ENCODE measurements at regions not wholly inside any gene's neighbourhood (a gene's known extent, or its start where the extent isn't known, plus 50 kb on each side); places are given as distances from the start of the nearest gene placed in this dataset.

GRCh38 chr20:24275946-24276705 is 193.3 kb upstream of the SYNDIG1 start:
- Histone ChIP-seq H2AFZ (ENCODE audit: insufficient read depth, low read depth, low read length, poor library complexity, severe bottlenecking) (no peak overlapping the region), H3K4me1 (ENCODE audit: control insufficient read depth in 2 of 2, insufficient read depth in 2 of 2, low read length in 2 of 2) (no peaks in the 10 kb centered on the region), H3K36me3 (replicated peaks in 1 of 2; ENCODE audit: control extremely low read depth in 1 of 2, control insufficient read depth in 1 of 2, extremely low read depth in 1 of 2, insufficient read depth in 2 of 2, low read length in 1 of 2) (no peaks in the 10 kb centered on the region), H3K9me3 (ENCODE audit: control extremely low read depth in 1 of 3, control insufficient read depth in 2 of 3, insufficient read depth in 1 of 3, low read length in 2 of 3) (peaks cover 0 to 6% (median 1%) of the 10 kb centered on the region in 3 donors), H3K4me3 (ENCODE audit: control extremely low read depth in 1 of 5, extremely low read depth in 1 of 5, insufficient read depth in 1 of 5, low read depth in 2 of 5, low read length in 4 of 5) (no peak overlapping the region), H4K20me1 (ENCODE audit: control insufficient read depth, insufficient read depth, low read length, poor library complexity, severe bottlenecking) (no peaks in the 10 kb centered on the region), H3K27me3 (replicated peaks in 1 of 4; ENCODE audit: control extremely low read depth in 1 of 4, control insufficient read depth in 3 of 4, insufficient read depth in 4 of 4, low read length in 3 of 4) (no peaks in the 10 kb centered on the region), H3K79me2 (ENCODE audit: control insufficient read depth, insufficient read depth, low read length) (no peaks in the 10 kb centered on the region), H3K27ac (ENCODE audit: low read length in 2 of 2) (no peak overlapping the region), H3K4me2 (replicated peaks; ENCODE audit: low read depth, low read length, poor library complexity, severe bottlenecking) (no peak overlapping the region), H3K9ac (ENCODE audit: low read length) (no peak overlapping the region)
- H3K27ac Mint-ChIP-seq, result no peak overlapping the region
- intact Hi-C loops (cut with micrococcal nuclease), result no loop called here
- WGBS (ENCODE audit: insufficient coverage), result 80% methylated on average over 2 of the region's 3 CpGs
- no peak overlapping the region for H3K4me3 Mint-ChIP-seq
- ATAC-seq (ENCODE audit: low read depth), result no peak
- ChIA-PET CTCF (no interaction called here), POLR2A (no interaction called here)
- no peak for TF ChIP-seq CTCF (IDR thresholded peaks at IDR 0.05)
- TF ChIP-seq EZH2 (IDR thresholded peaks at IDR 0.05; ENCODE audit: borderline replicate concordance, insufficient read depth, low read depth, low read length, poor library complexity, severe bottlenecking), result no peak
- no peak for DNase-seq
- H3K4me1 Mint-ChIP-seq, result no peaks in the 10 kb centered on the region
- peaks cover 11% of the 10 kb centered on the region for H3K9me3 Mint-ChIP-seq (ENCODE audit: insufficient read depth)
- H3K27me3 Mint-ChIP-seq, result peaks cover 4% of the 10 kb centered on the region

- POLR2A ChIA-PET, result no interaction called here
- Histone ChIP-seq H3K9ac (ENCODE audit: low read length) (no peak overlapping the region), H3K4me1 (ENCODE audit: control insufficient read depth in 2 of 2, insufficient read depth in 2 of 2, low read length in 2 of 2) (no peaks in the 10 kb centered on the region), H3K4me3 (ENCODE audit: control extremely low read depth in 1 of 5, extremely low read depth in 1 of 5, insufficient read depth in 1 of 5, low read depth in 2 of 5, low read length in 4 of 5) (no peak overlapping the region), H2AFZ (ENCODE audit: insufficient read depth, low read depth, low read length, poor library complexity, severe bottlenecking) (no peak overlapping the region), H3K79me2 (ENCODE audit: control insufficient read depth, insufficient read depth, low read length) (no peaks in the 10 kb centered on the region), H3K4me2 (replicated peaks; ENCODE audit: low read depth, low read length, poor library complexity, severe bottlenecking) (no peak overlapping the region), H3K27me3 (replicated peaks in 1 of 4; ENCODE audit: control extremely low read depth in 1 of 4, control insufficient read depth in 3 of 4, insufficient read depth in 4 of 4, low read length in 3 of 4) (no peaks in the 10 kb centered on the region), H4K20me1 (ENCODE audit: control insufficient read depth, insufficient read depth, low read length, poor library complexity, severe bottlenecking) (no peaks in the 10 kb centered on the region), H3K36me3 (replicated peaks in 1 of 2; ENCODE audit: control extremely low read depth in 1 of 2, control insufficient read depth in 1 of 2, extremely low read depth in 1 of 2, insufficient read depth in 2 of 2, low read length in 1 of 2) (no peaks in the 10 kb centered on the region), H3K27ac (ENCODE audit: low read length in 2 of 2) (no peak overlapping the region), H3K9me3 (ENCODE audit: control extremely low read depth in 1 of 3, control insufficient read depth in 2 of 3, insufficient read depth in 1 of 3, low read length in 2 of 3) (peaks cover 0 to 6% (median 1%) of the 10 kb centered on the region in 3 donors)
- intact Hi-C loops (cut with micrococcal nuclease), result no loop called here
- TF ChIP-seq CTCF (IDR thresholded peaks at IDR 0.05) (no peak), EZH2 (IDR thresholded peaks at IDR 0.05; ENCODE audit: borderline replicate concordance, insufficient read depth, low read depth, low read length, poor library complexity, severe bottlenecking) (no peak)
- Mint-ChIP-seq H3K27me3 (peaks cover 9% of the 10 kb centered on the region), H3K4me3 (no peak overlapping the region), H3K4me1 (no peaks in the 10 kb centered on the region), H3K9me3 (ENCODE audit: insufficient read depth) (peaks cover 11% of the 10 kb centered on the region), H3K27ac (no peak overlapping the region)
- DNase-seq, result no peak
- no peak for ATAC-seq (ENCODE audit: low read depth)
- CTCF ChIA-PET, result no interaction called here
Measured at GRCh38 chr20:24273251-24273650, 196.2 kb upstream of the SYNDIG1 start.
